Erythroblast (primary cell): ENCODE measurements at regions not wholly inside any gene's neighbourhood (a gene's known extent, or its start where the extent isn't known, plus 50 kb on each side); places are given as distances from the start of the nearest gene placed in this dataset.

Source experiments
- GATA1 ChIP-seq: IDR thresholded peaks from 2 replicates; pipeline ENCODE4 v1.6.1; 2011; ENCODE audit warnings: low read depth, mild to moderate bottlenecking, control low read depth, low read length, moderate library complexity
- POLR2A ChIP-seq: IDR thresholded peaks from 2 replicates; pipeline ENCODE4 v1.6.1; 2011; ENCODE audit warnings: mild to moderate bottlenecking, low read length

DNA sequence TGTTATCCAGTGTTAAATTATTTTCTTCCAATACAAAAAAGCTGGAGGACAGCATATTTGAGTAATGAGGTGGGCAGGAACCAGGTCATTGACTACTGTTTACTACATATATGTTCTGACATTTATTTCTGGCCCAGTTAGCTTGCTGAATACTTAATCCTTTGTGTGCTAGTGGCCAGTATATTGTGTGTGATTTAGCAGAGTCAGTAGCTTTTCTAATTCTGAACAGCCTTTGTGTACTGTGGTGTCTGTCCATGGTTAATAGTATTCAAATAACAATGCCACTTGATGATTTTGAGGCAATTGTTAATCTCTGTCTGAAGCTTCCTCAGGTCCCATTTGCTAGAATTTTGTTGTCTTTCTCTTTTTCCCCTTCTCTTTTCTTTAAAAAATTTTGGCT, 286.5 kb upstream of the E2F7 start:
- TF ChIP-seq POLR2A, result no peak
- TF ChIP-seq GATA1, result no peak
